Colonic mucosa (tissue), 4 donors: ENCODE measurements at regions not wholly inside any gene's neighbourhood (a gene's known extent, or its start where the extent isn't known, plus 50 kb on each side); places are given as distances from the start of the nearest gene placed in this dataset.

ENCODE experiments used
- DNase-seq: peaks from one replicate; pipeline ENCODE4 v3.0.0-alpha.2; 2020
- H3K27ac ChIP-seq: fragments of 200-600 bp; one replicate; pipeline ENCODE4 v1.8.0; 2021
- H3K27me3 ChIP-seq: fragments of 200-600 bp; one replicate; pipeline ENCODE4 v1.8.0; 2021
- H3K36me3 ChIP-seq: fragments of 200-600 bp; one replicate; pipeline ENCODE4 v1.8.0; 2021
- H3K4me1 ChIP-seq: fragments of 200-600 bp; one replicate; pipeline ENCODE4 v1.8.0; 2021; ENCODE audit warnings: mild to moderate bottlenecking
- H3K4me3 ChIP-seq: fragments of 200-600 bp; one replicate; pipeline ENCODE4 v1.8.0; 2021
- H3K9ac ChIP-seq, 2 donors: one replicate each; pipeline ENCODE4 v1.7.0; 2013; ENCODE audit warnings: control low read depth in 2 of 2, low read depth in 2 of 2, low read length in 2 of 2
- H3K9me3 ChIP-seq: fragments of 200-600 bp; one replicate; pipeline ENCODE4 v1.8.0; 2021
- CTCF ChIP-seq: fragments of 200-600 bp; IDR thresholded peaks from one replicate; pipeline ENCODE4 v1.8.0; 2022; ENCODE audit warnings: antibody characterized with exemption, mild to moderate bottlenecking
- intact Hi-C: fragments of 100-400 bp; cut with DNase I; formaldehyde crosslinking; loops from one replicate; pipeline ENCODE4 v1.14.1; 2022
- donor health status: healthy.
- donor health status: DM: no; HTN: no; CAD: no.
- donor health status: DM: no; HTN: no; CAD: no.

DNA sequence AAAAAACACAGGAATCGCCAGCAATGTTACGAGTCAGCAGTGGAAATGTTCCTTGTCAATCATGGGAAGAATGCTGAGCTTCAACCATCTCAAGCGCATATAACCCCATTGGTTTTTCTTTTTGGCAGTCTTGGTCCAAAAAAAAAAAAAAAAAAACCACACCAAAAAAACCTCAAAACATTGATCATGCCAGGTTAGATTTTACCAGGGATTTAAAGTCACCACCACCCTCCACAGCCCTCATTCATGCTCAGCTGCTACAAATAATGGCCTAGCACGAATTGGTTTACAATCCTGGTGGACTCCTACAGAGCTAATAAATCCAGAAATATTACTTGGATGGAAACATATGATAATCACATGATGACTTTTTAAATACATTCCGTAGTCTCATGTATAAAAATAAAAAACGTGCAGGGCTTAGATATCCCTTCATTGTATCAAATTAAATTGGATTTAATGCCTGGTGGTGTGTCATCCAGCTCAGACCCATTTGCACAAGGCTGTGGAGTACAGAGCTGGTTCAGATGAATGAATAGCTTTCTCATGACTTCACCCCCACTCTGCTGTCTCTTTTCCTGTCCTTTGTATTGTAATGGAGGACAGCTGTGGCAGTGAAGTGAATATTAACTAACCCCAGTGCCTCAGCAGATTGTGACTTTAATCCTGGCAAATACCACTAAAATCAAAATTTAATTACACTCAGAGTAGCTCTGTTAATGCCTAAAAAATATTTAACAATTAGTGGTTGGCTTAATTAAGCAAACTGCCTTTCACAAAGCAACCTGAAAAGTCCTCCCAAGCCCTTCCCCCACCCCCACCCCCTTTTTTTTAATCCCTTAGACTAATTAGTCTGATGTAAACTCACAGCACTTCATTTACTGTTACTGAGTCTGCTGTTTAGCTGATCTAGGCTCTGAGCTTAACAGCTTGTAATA, 626.5 kb upstream of the ZNF608 start:
- H3K27me3 ChIP-seq = no peaks in the 10 kb centered on the region
- H3K9ac ChIP-seq = no peak overlapping the region
- DNase-seq = no peak
- no peaks in the 10 kb centered on the region for H3K36me3 ChIP-seq
- H3K4me1 ChIP-seq = no peaks in the 10 kb centered on the region
- no peak for TF ChIP-seq CTCF
- H3K27ac ChIP-seq = no peak overlapping the region
- H3K4me3 ChIP-seq = no peak overlapping the region
- intact Hi-C loops = no loop called here
- no peaks in the 10 kb centered on the region for H3K9me3 ChIP-seq

DNA sequence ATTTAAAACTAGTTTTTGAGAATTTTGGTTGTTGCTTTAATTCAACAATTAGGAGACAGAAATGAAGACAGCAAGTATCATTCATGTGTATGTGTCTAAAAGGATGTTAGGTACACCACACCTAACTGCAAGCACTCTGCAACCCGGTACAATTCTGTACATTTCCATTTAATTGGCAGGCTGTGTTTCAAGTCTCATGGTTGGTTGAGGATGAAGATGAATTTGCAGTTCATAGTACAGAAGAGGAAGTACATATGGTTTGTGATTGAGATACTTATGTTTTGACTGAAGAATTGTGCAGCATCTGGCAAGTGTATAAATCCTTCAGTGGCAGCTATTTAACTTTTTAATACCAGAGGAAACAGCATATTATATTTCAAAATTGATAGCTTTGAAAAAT, 628.7 kb upstream of the ZNF608 start:
- H3K27ac ChIP-seq = no peak overlapping the region
- DNase-seq = no peak
- no peaks in the 10 kb centered on the region for H3K27me3 ChIP-seq
- H3K9ac ChIP-seq = no peak overlapping the region
- no peaks in the 10 kb centered on the region for H3K4me1 ChIP-seq
- no peak overlapping the region for H3K4me3 ChIP-seq
- no peaks in the 10 kb centered on the region for H3K36me3 ChIP-seq
- H3K9me3 ChIP-seq = no peaks in the 10 kb centered on the region
- no peak for TF ChIP-seq CTCF
- intact Hi-C loops = no loop called here

DNA sequence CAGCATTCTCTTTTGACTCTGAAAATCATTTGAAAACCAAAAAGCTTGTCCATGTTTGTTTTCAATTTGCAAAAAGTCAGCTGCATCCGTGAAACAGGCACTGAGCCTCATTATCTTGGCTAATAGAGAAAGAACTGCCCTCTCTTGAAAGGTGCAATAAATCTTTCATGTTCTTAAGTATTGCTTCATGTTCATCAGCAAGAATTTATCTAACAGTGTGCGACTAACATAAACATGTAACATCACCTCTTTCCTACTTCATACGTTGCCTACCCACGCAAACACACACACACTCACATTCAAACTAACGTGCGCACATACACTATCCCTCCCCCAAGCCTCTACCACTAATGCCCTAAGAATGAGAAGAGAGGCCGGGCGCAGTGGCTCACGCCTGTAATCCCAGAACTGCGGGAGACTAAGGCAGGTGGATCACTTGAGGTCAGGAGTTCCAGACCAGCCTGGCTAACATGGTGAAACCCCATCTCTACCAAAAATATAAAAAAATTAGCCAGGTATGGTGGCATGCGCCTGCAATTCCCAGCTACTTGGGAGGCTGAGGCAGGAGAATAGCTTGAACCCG, 629.7 kb upstream of the ZNF608 start:
- intact Hi-C loops = no loop called here
- no peak for DNase-seq

GRCh38 chr5:125377141-125377540, 630.7 kb upstream of the ZNF608 start:
- Histone ChIP-seq H3K4me1 (no peaks in the 10 kb centered on the region), H3K36me3 (no peaks in the 10 kb centered on the region), H3K4me3 (no peak overlapping the region), H3K9me3 (no peaks in the 10 kb centered on the region), H3K9ac (no peak overlapping the region), H3K27me3 (no peaks in the 10 kb centered on the region), H3K27ac (no peak overlapping the region)
- intact Hi-C loops = no loop called here
- DNase-seq = no peak
- TF ChIP-seq CTCF = no peak

More for the DNA sequence above, 629.7 kb upstream of the ZNF608 start:
- no peaks in the 10 kb centered on the region for H3K36me3 ChIP-seq
- no peak overlapping the region for H3K4me3 ChIP-seq
- H3K9ac ChIP-seq = no peak overlapping the region
- no peak for TF ChIP-seq CTCF
- H3K4me1 ChIP-seq = no peaks in the 10 kb centered on the region
- no peak overlapping the region for H3K27ac ChIP-seq
- H3K9me3 ChIP-seq = no peaks in the 10 kb centered on the region
- no peaks in the 10 kb centered on the region for H3K27me3 ChIP-seq

- Histone ChIP-seq H3K36me3 (no peaks in the 10 kb centered on the region), H3K27me3 (no peaks in the 10 kb centered on the region), H3K27ac (no peak overlapping the region), H3K9me3 (no peaks in the 10 kb centered on the region), H3K4me3 (no peak overlapping the region), H3K9ac (no peak overlapping the region), H3K4me1 (no peaks in the 10 kb centered on the region)
- intact Hi-C loops = no loop called here
- no peak for DNase-seq
- TF ChIP-seq CTCF = no peak
These were observed 634.9 kb upstream of the ZNF608 start for GRCh38 chr5:125381290-125381689.
